ENCODE measurements at regions not wholly inside any gene's neighbourhood (a gene's known extent, or its start where the extent isn't known, plus 50 kb on each side); places are given as distances from the start of the nearest gene placed in this dataset.

DNA sequence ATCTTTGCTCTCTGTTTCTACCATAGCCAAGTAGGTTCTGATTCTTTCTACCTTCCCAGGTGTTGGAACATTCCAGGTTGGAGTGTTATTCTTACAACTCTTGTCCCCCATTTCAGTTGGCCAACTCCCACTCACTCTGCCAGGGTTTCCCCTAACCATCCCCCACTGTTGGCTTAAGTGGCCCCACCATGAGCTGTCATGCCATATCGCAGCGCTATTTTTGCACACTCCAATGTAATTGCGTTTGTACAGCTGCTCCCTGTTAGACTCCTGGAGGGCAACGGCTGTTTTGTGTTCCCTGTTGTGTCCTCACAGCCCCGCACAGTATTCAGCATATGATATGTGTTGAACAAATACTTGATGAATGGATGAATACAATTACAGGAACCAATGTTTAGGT is 117.7 kb upstream of the ETS2 start:
- TF ChIP-seq, protein P1, sequence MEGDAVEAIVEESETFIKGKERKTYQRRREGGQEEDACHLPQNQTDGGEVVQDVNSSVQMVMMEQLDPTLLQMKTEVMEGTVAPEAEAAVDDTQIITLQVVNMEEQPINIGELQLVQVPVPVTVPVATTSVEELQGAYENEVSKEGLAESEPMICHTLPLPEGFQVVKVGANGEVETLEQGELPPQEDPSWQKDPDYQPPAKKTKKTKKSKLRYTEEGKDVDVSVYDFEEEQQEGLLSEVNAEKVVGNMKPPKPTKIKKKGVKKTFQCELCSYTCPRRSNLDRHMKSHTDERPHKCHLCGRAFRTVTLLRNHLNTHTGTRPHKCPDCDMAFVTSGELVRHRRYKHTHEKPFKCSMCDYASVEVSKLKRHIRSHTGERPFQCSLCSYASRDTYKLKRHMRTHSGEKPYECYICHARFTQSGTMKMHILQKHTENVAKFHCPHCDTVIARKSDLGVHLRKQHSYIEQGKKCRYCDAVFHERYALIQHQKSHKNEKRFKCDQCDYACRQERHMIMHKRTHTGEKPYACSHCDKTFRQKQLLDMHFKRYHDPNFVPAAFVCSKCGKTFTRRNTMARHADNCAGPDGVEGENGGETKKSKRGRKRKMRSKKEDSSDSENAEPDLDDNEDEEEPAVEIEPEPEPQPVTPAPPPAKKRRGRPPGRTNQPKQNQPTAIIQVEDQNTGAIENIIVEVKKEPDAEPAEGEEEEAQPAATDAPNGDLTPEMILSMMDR (IDR thresholded peaks at IDR 0.05; ENCODE audit: low read length): no peak
- no peak for TF ChIP-seq EZH2phosphoT487 (IDR thresholded peaks at IDR 0.05; ENCODE audit: low read length)

All from MM.1S (cell line).